ENCODE measurements at regions not wholly inside any gene's neighbourhood (a gene's known extent, or its start where the extent isn't known, plus 50 kb on each side); places are given as distances from the start of the nearest gene placed in this dataset.

- H3K4me2 ChIP-seq (ENCODE audit: low read depth, low read length, poor library complexity, severe bottlenecking) = no peak overlapping the region
- H3K9me3 ChIP-seq (ENCODE audit: insufficient read depth, low read depth, low read length) = 0 out of 2 replicates have a peak, but pooled peaks cover 4% of the 10 kb centered on the region
- H3F3A ChIP-seq (ENCODE audit: low read depth) = no peaks in the 10 kb centered on the region
- no peak overlapping the region for H2AFZ ChIP-seq (ENCODE audit: low read length)
- TF ChIP-seq EZH2phosphoT487 (IDR thresholded peaks at IDR 0.05; ENCODE audit: borderline replicate concordance) = no peak
- TF ChIP-seq CTCF (conservative IDR thresholded peaks at IDR 0.05; ENCODE audit: low read length) = no peak
- no peaks in the 10 kb centered on the region for H3K27me3 ChIP-seq (ENCODE audit: insufficient read depth, low read length, poor library complexity, severe bottlenecking)
- H3K9ac ChIP-seq (ENCODE audit: low read depth, low read length, poor library complexity, severe bottlenecking) = no peak overlapping the region
- H3K4me1 ChIP-seq (ENCODE audit: insufficient read depth, low read length, poor library complexity, severe bottlenecking) = no peaks in the 10 kb centered on the region
- H4K20me1 ChIP-seq (ENCODE audit: insufficient read depth, low read length, poor library complexity, severe bottlenecking) = no peaks in the 10 kb centered on the region
- no peak overlapping the region for H3K4me3 ChIP-seq (ENCODE audit: low read length, poor library complexity, severe bottlenecking)
- no peaks in the 10 kb centered on the region for H3K9me2 ChIP-seq (replicated peaks; ENCODE audit: low read depth, low read length)
- no peaks in the 10 kb centered on the region for H3K36me3 ChIP-seq (ENCODE audit: insufficient read depth, low read length)
- H3K79me2 ChIP-seq (ENCODE audit: insufficient read depth, low read length) = no peaks in the 10 kb centered on the region
Observed at GRCh38 chr5:60470881-60471280, 229.1 kb downstream of the DEPDC1B start.

- no peaks in the 10 kb centered on the region for H3K4me1 ChIP-seq (ENCODE audit: insufficient read depth, low read length, poor library complexity, severe bottlenecking)
- H3K9me3 ChIP-seq (ENCODE audit: insufficient read depth, low read depth, low read length) = 0 out of 2 replicates have a peak, but pooled peaks cover 4% of the 10 kb centered on the region
- no peaks in the 10 kb centered on the region for H3F3A ChIP-seq (ENCODE audit: low read depth)
- no peaks in the 10 kb centered on the region for H3K36me3 ChIP-seq (ENCODE audit: insufficient read depth, low read length)
- TF ChIP-seq CTCF (conservative IDR thresholded peaks at IDR 0.05; ENCODE audit: low read length) (no peak), EZH2phosphoT487 (IDR thresholded peaks at IDR 0.05; ENCODE audit: borderline replicate concordance) (no peak)
- no peaks in the 10 kb centered on the region for H3K9me2 ChIP-seq (replicated peaks; ENCODE audit: low read depth, low read length)
- no peak overlapping the region for H3K4me3 ChIP-seq (ENCODE audit: low read length, poor library complexity, severe bottlenecking)
- no peaks in the 10 kb centered on the region for H3K27me3 ChIP-seq (ENCODE audit: insufficient read depth, low read length, poor library complexity, severe bottlenecking)
- no peak overlapping the region for H3K9ac ChIP-seq (ENCODE audit: low read depth, low read length, poor library complexity, severe bottlenecking)
- no peak overlapping the region for H3K4me2 ChIP-seq (ENCODE audit: low read depth, low read length, poor library complexity, severe bottlenecking)
- H3K79me2 ChIP-seq (ENCODE audit: insufficient read depth, low read length) = no peaks in the 10 kb centered on the region
- H4K20me1 ChIP-seq (ENCODE audit: insufficient read depth, low read length, poor library complexity, severe bottlenecking) = no peaks in the 10 kb centered on the region
- H2AFZ ChIP-seq (ENCODE audit: low read length) = no peak overlapping the region
Observed at GRCh38 chr5:60469286-60469685, 230.7 kb downstream of the DEPDC1B start.

- H3K79me2 ChIP-seq (ENCODE audit: insufficient read depth, low read length) = no peaks in the 10 kb centered on the region
- no peaks in the 10 kb centered on the region for H3K27me3 ChIP-seq (ENCODE audit: insufficient read depth, low read length, poor library complexity, severe bottlenecking)
- H3K4me1 ChIP-seq (ENCODE audit: insufficient read depth, low read length, poor library complexity, severe bottlenecking) = no peaks in the 10 kb centered on the region
- no peaks in the 10 kb centered on the region for H3F3A ChIP-seq (ENCODE audit: low read depth)
- no peak overlapping the region for H3K9ac ChIP-seq (ENCODE audit: low read depth, low read length, poor library complexity, severe bottlenecking)
- no peak overlapping the region for H3K4me2 ChIP-seq (ENCODE audit: low read depth, low read length, poor library complexity, severe bottlenecking)
- no peaks in the 10 kb centered on the region for H3K9me3 ChIP-seq (ENCODE audit: insufficient read depth, low read depth, low read length)
- H3K36me3 ChIP-seq (ENCODE audit: insufficient read depth, low read length) = no peaks in the 10 kb centered on the region
- TF ChIP-seq CTCF (conservative IDR thresholded peaks at IDR 0.05; ENCODE audit: low read length) (no peak), EZH2phosphoT487 (IDR thresholded peaks at IDR 0.05; ENCODE audit: borderline replicate concordance) (no peak)
- H3K9me2 ChIP-seq (replicated peaks; ENCODE audit: low read depth, low read length) = no peaks in the 10 kb centered on the region
- H4K20me1 ChIP-seq (ENCODE audit: insufficient read depth, low read length, poor library complexity, severe bottlenecking) = no peaks in the 10 kb centered on the region
- H2AFZ ChIP-seq (ENCODE audit: low read length) = no peak overlapping the region
- H3K4me3 ChIP-seq (ENCODE audit: low read length, poor library complexity, severe bottlenecking) = no peak overlapping the region
Observed at GRCh38 chr5:60463179-60463868, 236.6 kb downstream of the DEPDC1B start.

Data from Loucy (cell line).